Forelimb muscle (tissue), 1 donor: ENCODE measurements at regions not wholly inside any gene's neighbourhood (a gene's known extent, or its start where the extent isn't known, plus 50 kb on each side); places are given as distances from the start of the nearest gene placed in this dataset.
A peak's percentile ranks its signal among the peaks of the same experiment; 100 is the strongest.

Source experiments
- DNase-seq: peaks from one replicate; pipeline ENCODE4 v3.0.0-alpha.2; 2013; ENCODE audit warnings: low read depth

GRCh38 chr10:106183041-106183440, 981.5 kb downstream of the SORCS1 start:
- no peak for DNase-seq

- DNase-seq, result no peak
These were observed 982.0 kb downstream of the SORCS1 start for GRCh38 chr10:106182542-106182941.

GRCh38 chr10:106181501-106181900, 983.0 kb downstream of the SORCS1 start:
- peak; percentile 8 for DNase-seq

- no peak for DNase-seq
These were observed 985.1 kb downstream of the SORCS1 start for GRCh38 chr10:106179430-106179829.

GRCh38 chr10:106175760-106176377, 988.6 kb downstream of the SORCS1 start:
- DNase-seq, result peak; percentile 6

GRCh38 chr10:106173838-106174237, 990.7 kb downstream of the SORCS1 start:
- DNase-seq, result no peak

GRCh38 chr10:106169241-106169640, 995.3 kb downstream of the SORCS1 start:
- DNase-seq, result no peak

- no peak for DNase-seq
These were observed 996.6 kb downstream of the SORCS1 start for GRCh38 chr10:106167946-106168345.

- peak; percentile 22 for DNase-seq
These were observed 1006.3 kb downstream of the SORCS1 start for GRCh38 chr10:106158241-106158640.

- no peak for DNase-seq
These were observed 1017.5 kb downstream of the SORCS1 start for GRCh38 chr10:106147021-106147420.

GRCh38 chr10:106139915-106140314, 1024.6 kb downstream of the SORCS1 start:
- DNase-seq, result no peak

GRCh38 chr10:106136175-106136574, 1028.3 kb downstream of the SORCS1 start:
- no peak for DNase-seq

GRCh38 chr10:106134326-106135000, 1030.0 kb downstream of the SORCS1 start:
- no peak for DNase-seq

GRCh38 chr10:106133451-106133850, 1031.1 kb downstream of the SORCS1 start:
- DNase-seq, result no peak

GRCh38 chr10:106132956-106133355, 1031.5 kb downstream of the SORCS1 start:
- no peak for DNase-seq

GRCh38 chr10:106114656-106115186, 1049.8 kb downstream of the SORCS1 start:
- no peak for DNase-seq

GRCh38 chr10:106111246-106111645, 1053.3 kb downstream of the SORCS1 start:
- no peak for DNase-seq

- DNase-seq, result no peak
These were observed 1056.8 kb downstream of the SORCS1 start for GRCh38 chr10:106107706-106108105.

- DNase-seq, result no peak
These were observed 1058.4 kb downstream of the SORCS1 start for GRCh38 chr10:106106114-106106513.

- no peak for DNase-seq
These were observed 1074.7 kb downstream of the SORCS1 start for GRCh38 chr10:106089855-106090254.

- DNase-seq, result no peak
These were observed 1078.1 kb downstream of the SORCS1 start for GRCh38 chr10:106086391-106086790.

GRCh38 chr10:106083572-106083971, 1080.9 kb downstream of the SORCS1 start:
- no peak for DNase-seq

- DNase-seq, result no peak
These were observed 1081.6 kb downstream of the SORCS1 start for GRCh38 chr10:106082865-106083264.
